MCF 10A (cell line): ENCODE measurements at regions not wholly inside any gene's neighbourhood (a gene's known extent, or its start where the extent isn't known, plus 50 kb on each side); places are given as distances from the start of the nearest gene placed in this dataset.

Experiments
- BruUV-seq: library from RNA; stranded (reverse); fragments of 400-500 nt; replicated peaks from 2 replicates; lab custom pipeline; 2021; lab: Mats Ljungman, UMichigan
- CTCF ChIA-PET: fragments of 300-600 bp; sonication (Branson Sonifier 250); formaldehyde crosslinking; extraction: SDS; loops from one replicate; lab custom pipeline; 2021; ENCODE audit warnings: antibody characterized with exemption, inconsistent platforms; lab: Yijun Ruan, JAX
- POLR2A ChIA-PET: fragments of 300-600, 350-650 bp; sonication (Branson Sonifier 250); formaldehyde crosslinking; extraction: SDS; loops from one replicate; lab custom pipeline; 2020; ENCODE audit warnings: antibody characterized with exemption, inconsistent platforms; lab: Yijun Ruan, JAX
- DNase-seq: peaks from one replicate; pipeline ENCODE4 v3.0.0-alpha.2; 2018; ENCODE audit not compliant: unreplicated experiment
- H3K27ac Mint-ChIP-seq: one replicate; pipeline ENCODE4 v1.8.0; 2022; ENCODE audit warnings: mild to moderate bottlenecking, low read depth, mixed read lengths; ENCODE audit not compliant: unreplicated experiment
- H3K27me3 Mint-ChIP-seq: one replicate; pipeline ENCODE4 v1.8.0; 2022; ENCODE audit warnings: mixed read lengths; ENCODE audit not compliant: insufficient read depth, unreplicated experiment
- H3K36me3 Mint-ChIP-seq: one replicate; pipeline ENCODE4 v1.8.0; 2022; ENCODE audit warnings: mild to moderate bottlenecking, moderate library complexity, mixed read lengths; ENCODE audit not compliant: insufficient read depth, unreplicated experiment
- H3K4me1 Mint-ChIP-seq: one replicate; pipeline ENCODE4 v1.8.0; 2022; ENCODE audit warnings: mixed read lengths; ENCODE audit not compliant: insufficient read depth, unreplicated experiment
- H3K4me3 Mint-ChIP-seq: one replicate; pipeline ENCODE4 v1.8.0; 2022; ENCODE audit warnings: mild to moderate bottlenecking, moderate library complexity, mixed read lengths; ENCODE audit not compliant: unreplicated experiment
- H3K9me3 Mint-ChIP-seq: one replicate; pipeline ENCODE4 v1.8.0; 2022; ENCODE audit warnings: mixed read lengths; ENCODE audit not compliant: unreplicated experiment
- intact Hi-C: fragments of 100-400 bp; cut with micrococcal nuclease; formaldehyde crosslinking; loops from 2 replicates; pipeline ENCODE4 v1.14.1; 2022
- TF ChIP-seq, protein P1 (sequence below): fragments of 200-600 bp; IDR thresholded peaks from one replicate; pipeline ENCODE4 v1.8.0; 2022; ENCODE audit warnings: antibody characterized with exemption, mild to moderate bottlenecking; ENCODE audit not compliant: unreplicated experiment

GRCh38 chr5:125700380-125700861, 722.8 kb upstream of the GRAMD2B start:
- Mint-ChIP-seq H3K27me3 (no peaks in the 10 kb centered on the region), H3K36me3 (no peaks in the 10 kb centered on the region), H3K9me3 (peaks cover 9% of the 10 kb centered on the region), H3K4me1 (peaks cover 18% of the 10 kb centered on the region), H3K4me3 (no peak overlapping the region), H3K27ac (no peak overlapping the region)
- intact Hi-C loops, result no loop called here
- TF ChIP-seq, protein P1, sequence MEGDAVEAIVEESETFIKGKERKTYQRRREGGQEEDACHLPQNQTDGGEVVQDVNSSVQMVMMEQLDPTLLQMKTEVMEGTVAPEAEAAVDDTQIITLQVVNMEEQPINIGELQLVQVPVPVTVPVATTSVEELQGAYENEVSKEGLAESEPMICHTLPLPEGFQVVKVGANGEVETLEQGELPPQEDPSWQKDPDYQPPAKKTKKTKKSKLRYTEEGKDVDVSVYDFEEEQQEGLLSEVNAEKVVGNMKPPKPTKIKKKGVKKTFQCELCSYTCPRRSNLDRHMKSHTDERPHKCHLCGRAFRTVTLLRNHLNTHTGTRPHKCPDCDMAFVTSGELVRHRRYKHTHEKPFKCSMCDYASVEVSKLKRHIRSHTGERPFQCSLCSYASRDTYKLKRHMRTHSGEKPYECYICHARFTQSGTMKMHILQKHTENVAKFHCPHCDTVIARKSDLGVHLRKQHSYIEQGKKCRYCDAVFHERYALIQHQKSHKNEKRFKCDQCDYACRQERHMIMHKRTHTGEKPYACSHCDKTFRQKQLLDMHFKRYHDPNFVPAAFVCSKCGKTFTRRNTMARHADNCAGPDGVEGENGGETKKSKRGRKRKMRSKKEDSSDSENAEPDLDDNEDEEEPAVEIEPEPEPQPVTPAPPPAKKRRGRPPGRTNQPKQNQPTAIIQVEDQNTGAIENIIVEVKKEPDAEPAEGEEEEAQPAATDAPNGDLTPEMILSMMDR, result no peak
- BruUV-seq, result no TSS peak
- no peak for DNase-seq
- ChIA-PET POLR2A (interaction anchor here (0.7 kb wide), 1 partner anchor 26 kb away, joined by 3 read pairs; no protein-coding TSS in a partner anchor), CTCF (interaction anchor here (0.5 kb wide), 1 partner anchor 35 kb away, joined by 3 read pairs; no protein-coding TSS in a partner anchor)

GRCh38 chr5:125703616-125704015, 719.6 kb upstream of the GRAMD2B start:
- no peaks in the 10 kb centered on the region for H3K27me3 Mint-ChIP-seq
- TF ChIP-seq, protein P1, result no peak
- no peak overlapping the region for H3K27ac Mint-ChIP-seq
- no peak overlapping the region for H3K4me3 Mint-ChIP-seq
- H3K4me1 Mint-ChIP-seq, result no peaks in the 10 kb centered on the region
- H3K36me3 Mint-ChIP-seq, result no peaks in the 10 kb centered on the region
- intact Hi-C loops, result no loop called here
- POLR2A ChIA-PET, result no interaction called here
- peaks cover 16% of the 10 kb centered on the region for H3K9me3 Mint-ChIP-seq
- BruUV-seq, result no TSS peak
- DNase-seq, result no peak
- CTCF ChIA-PET, result no interaction called here

DNA sequence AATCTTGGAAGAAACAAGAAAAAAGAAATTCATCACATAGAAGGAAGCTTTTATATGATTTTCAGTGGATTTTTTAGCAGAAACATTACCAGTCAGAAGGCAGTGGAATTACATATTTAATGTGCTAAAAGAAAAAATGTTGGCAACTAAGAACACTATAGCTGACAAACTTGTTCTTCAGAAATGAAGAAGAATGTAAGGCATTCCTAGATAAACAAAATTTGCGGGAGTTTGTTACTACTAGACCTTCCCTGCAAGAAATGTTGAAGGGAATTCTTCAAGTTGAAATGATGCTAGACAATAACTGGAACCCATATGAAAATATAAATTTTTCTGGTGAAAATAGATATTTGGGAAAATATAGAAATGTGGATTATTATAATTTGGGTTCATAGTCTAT, 718.3 kb upstream of the GRAMD2B start:
- CTCF ChIA-PET, result no interaction called here
- H3K4me3 Mint-ChIP-seq, result no peak overlapping the region
- H3K9me3 Mint-ChIP-seq, result peaks cover 22% of the 10 kb centered on the region
- no peak overlapping the region for H3K27ac Mint-ChIP-seq
- intact Hi-C loops, result no loop called here
- POLR2A ChIA-PET, result interaction anchor here (0.9 to 1.9 kb wide), 2 partner anchors 8 to 296 kb away, joined by 3 to 8 read pairs; no protein-coding TSS in a partner anchor
- H3K36me3 Mint-ChIP-seq, result no peaks in the 10 kb centered on the region
- BruUV-seq, result no TSS peak
- no peaks in the 10 kb centered on the region for H3K27me3 Mint-ChIP-seq
- no peaks in the 10 kb centered on the region for H3K4me1 Mint-ChIP-seq
- no peak for DNase-seq
- TF ChIP-seq, protein P1, result no peak

DNA sequence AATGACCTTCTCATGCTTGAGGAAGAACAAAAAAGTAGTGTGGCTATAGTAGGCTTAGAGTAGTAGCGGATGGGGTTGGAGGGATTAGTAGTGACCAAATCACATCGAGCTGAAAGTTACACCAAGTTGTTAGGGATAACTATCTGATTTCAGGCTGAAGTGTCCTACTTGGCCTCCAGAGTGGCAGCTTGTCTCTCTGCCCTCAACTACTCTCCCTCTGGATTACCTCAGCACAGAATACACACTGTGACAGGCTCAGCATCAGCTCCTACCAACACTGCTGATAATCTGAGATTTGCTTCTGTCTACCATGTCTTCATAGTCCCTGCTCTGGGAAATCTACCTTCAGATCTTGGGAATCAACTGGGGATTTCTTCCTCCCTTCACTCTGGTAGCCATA, 714.6 kb upstream of the GRAMD2B start:
- no peak overlapping the region for H3K27ac Mint-ChIP-seq
- H3K9me3 Mint-ChIP-seq, result peaks cover 23% of the 10 kb centered on the region
- no peak overlapping the region for H3K4me3 Mint-ChIP-seq
- TF ChIP-seq, protein P1, result no peak
- POLR2A ChIA-PET, result no interaction called here
- H3K4me1 Mint-ChIP-seq, result no peaks in the 10 kb centered on the region
- no TSS peak for BruUV-seq
- no peaks in the 10 kb centered on the region for H3K27me3 Mint-ChIP-seq
- DNase-seq, result no peak
- CTCF ChIA-PET, result interaction anchor here (0.7 kb wide), 1 partner anchor 283 kb away, joined by 3 read pairs; no protein-coding TSS in a partner anchor
- H3K36me3 Mint-ChIP-seq, result no peaks in the 10 kb centered on the region
- intact Hi-C loops, result no loop called here
